ENCODE measurements at regions not wholly inside any gene's neighbourhood (a gene's known extent, or its start where the extent isn't known, plus 50 kb on each side); places are given as distances from the start of the nearest gene placed in this dataset.
"Not testable (repeated sequence)": the region's sequence is repeated elsewhere in the genome, so short reads cannot be mapped to it uniquely, and the experiment has no call there.

GRCh38 chr15:31710806-31711205, 319.5 kb upstream of the CHRNA7 start:
- TF ChIP-seq CTCF (IDR thresholded peaks at IDR 0.05; ENCODE audit: extremely low read depth in 1 of 2, insufficient read depth in 1 of 2, low read depth in 1 of 2, low read length in 2 of 2); MAX (IDR thresholded peaks at IDR 0.05; ENCODE audit: insufficient read depth, insufficient read length); POLR2A (IDR thresholded peaks at IDR 0.05; ENCODE audit: low read depth, low read length); EZH2 (IDR thresholded peaks at IDR 0.05; ENCODE audit: borderline replicate concordance, low read depth, low read length, severe bottlenecking); FOS (IDR thresholded peaks at IDR 0.05; ENCODE audit: borderline replicate concordance, insufficient read depth, low read length): not testable (repeated sequence)

Data from endothelial cell of umbilical vein (primary cell).